GM10266 (cell line): ENCODE measurements at regions not wholly inside any gene's neighbourhood (a gene's known extent, or its start where the extent isn't known, plus 50 kb on each side); places are given as distances from the start of the nearest gene placed in this dataset.

Experiments
- DNase-seq: peaks from one replicate; pipeline ENCODE4 v3.0.0; 2012; ENCODE audit errors: extremely low spot score
- CTCF ChIP-seq: IDR thresholded peaks from 2 replicates; pipeline ENCODE4 v1.5.1; 2012; ENCODE audit warnings: mild to moderate bottlenecking, low read depth; ENCODE audit not compliant: control insufficient read depth, insufficient read depth; ENCODE audit errors: missing control alignments

GRCh38 chr1:238364214-238364892 lies 473.6 kb upstream of the ZP4 start:
- no peak for TF ChIP-seq CTCF
- no peak for DNase-seq

GRCh38 chr1:238360474-238360873 lies 469.8 kb upstream of the ZP4 start:
- no peak for DNase-seq
- no peak for TF ChIP-seq CTCF

GRCh38 chr1:238350471-238350870 lies 459.7 kb upstream of the ZP4 start:
- DNase-seq: no peak
- no peak for TF ChIP-seq CTCF

GRCh38 chr1:238346340-238346739 lies 455.6 kb upstream of the ZP4 start:
- no peak for DNase-seq
- no peak for TF ChIP-seq CTCF

GRCh38 chr1:238345837-238346236 lies 455.1 kb upstream of the ZP4 start:
- TF ChIP-seq CTCF: no peak
- DNase-seq: no peak

- no peak for DNase-seq
- TF ChIP-seq CTCF: no peak
These were observed 453.1 kb upstream of the ZP4 start for GRCh38 chr1:238343852-238344251.

GRCh38 chr1:238341395-238341794 lies 450.7 kb upstream of the ZP4 start:
- no peak for DNase-seq
- TF ChIP-seq CTCF: no peak
